Spleen (tissue), 7 donors: ENCODE measurements at regions not wholly inside any gene's neighbourhood (a gene's known extent, or its start where the extent isn't known, plus 50 kb on each side); places are given as distances from the start of the nearest gene placed in this dataset.

Source experiments
- CTCF ChIP-seq, 11 experiments: fragments of 200-600 bp in 7 of 11; fragments of 450-650 bp in 4 of 11; sonication (generic) in 4 of 11; IDR thresholded peaks in 8 of 11; conservative IDR thresholded peaks in 3 of 11; 1 replicate in 7 of 11; 2 replicates in 4 of 11; pipeline versions ENCODE4 v1.4.0 to v1.8.0; 2016 to 2021; ENCODE audit warnings: antibody characterized with exemption in 11 of 11, inconsistent platforms in 4 of 11, mild to moderate bottlenecking in 1 of 11
- POLR2A ChIP-seq, 3 donors: fragments of 450-650 bp; IDR thresholded peaks; one replicate each; pipeline ENCODE4 v1.5.1; 2017; ENCODE audit warnings: antibody characterized with exemption in 3 of 3, mild to moderate bottlenecking in 1 of 3
- donor health status: DM: no; HTN: no; CAD: no; lungs with moderate emphysema.
- donor health status: DM: no; HTN: no; CAD: no.
- donor health status: DM: no; HTN: no; CAD: no.

GRCh38 chr3:146914409-146914808 lies 309.3 kb upstream of the PLSCR5 start:
- TF ChIP-seq CTCF (IDR thresholded peaks at IDR 0.05 in 8 of 11, conservative IDR thresholded peaks at IDR 0.05 in 3 of 11) (no peak), POLR2A (IDR thresholded peaks at IDR 0.05) (no peak)
